ENCODE measurements at regions not wholly inside any gene's neighbourhood (a gene's known extent, or its start where the extent isn't known, plus 50 kb on each side); places are given as distances from the start of the nearest gene placed in this dataset.

GRCh38 chr21:24290151-24290833 is 1317.0 kb downstream of the MRPL39 start:
- DNase-seq = peak; percentile 33 to 41

GRCh38 chr21:24289539-24289938 is 1317.7 kb downstream of the MRPL39 start:
- no peak for DNase-seq

GRCh38 chr21:24280596-24280995 is 1326.7 kb downstream of the MRPL39 start:
- DNase-seq = no peak

GRCh38 chr21:24278711-24279110 is 1328.6 kb downstream of the MRPL39 start:
- no peak for DNase-seq

- DNase-seq = no peak
These were observed 1331.1 kb downstream of the MRPL39 start for GRCh38 chr21:24276204-24276603.

- no peak for DNase-seq
These were observed 1331.7 kb downstream of the MRPL39 start for GRCh38 chr21:24275616-24276015.

- no peak for DNase-seq
These were observed 1334.8 kb downstream of the MRPL39 start for GRCh38 chr21:24272521-24272938.

GRCh38 chr21:24265987-24266386 is 1341.3 kb downstream of the MRPL39 start:
- DNase-seq = no peak

GRCh38 chr21:24260751-24261150 is 1346.5 kb downstream of the MRPL39 start:
- no peak for DNase-seq

GRCh38 chr21:24259241-24259640 is 1348.0 kb downstream of the MRPL39 start:
- DNase-seq = no peak

GRCh38 chr21:24255591-24255990 is 1351.7 kb downstream of the MRPL39 start:
- no peak for DNase-seq

- no peak for DNase-seq
These were observed 1381.8 kb downstream of the MRPL39 start for GRCh38 chr21:24225431-24225830.

GRCh38 chr21:24224422-24224821 is 1382.9 kb downstream of the MRPL39 start:
- no peak for DNase-seq

- DNase-seq = no peak
These were observed 1383.7 kb downstream of the MRPL39 start for GRCh38 chr21:24223624-24224023.

GRCh38 chr21:24222676-24223075 is 1384.6 kb downstream of the MRPL39 start:
- DNase-seq = no peak

- no peak for DNase-seq
These were observed 1386.8 kb downstream of the MRPL39 start for GRCh38 chr21:24220446-24220845.

GRCh38 chr21:24217151-24217550 is 1390.1 kb downstream of the MRPL39 start:
- DNase-seq = no peak

- DNase-seq = no peak
These were observed 1397.2 kb downstream of the MRPL39 start for GRCh38 chr21:24210130-24210529.

- no peak for DNase-seq
These were observed 1398.6 kb downstream of the MRPL39 start for GRCh38 chr21:24208562-24209260.

GRCh38 chr21:24205319-24205718 is 1402.0 kb downstream of the MRPL39 start:
- DNase-seq = no peak

- no peak for DNase-seq
These were observed 1402.6 kb downstream of the MRPL39 start for GRCh38 chr21:24204641-24205040.

- DNase-seq = no peak
These were observed 1407.2 kb downstream of the MRPL39 start for GRCh38 chr21:24200052-24200451.

- no peak for DNase-seq
These were observed 1409.4 kb downstream of the MRPL39 start for GRCh38 chr21:24197923-24198322.

- no peak for DNase-seq
These were observed 1410.1 kb downstream of the MRPL39 start for GRCh38 chr21:24197132-24197643.

All from CD4-positive, alpha-beta T cell treated with Interleukin-4 for 1 hour (primary cell).